Immature natural killer cell (primary cell): ENCODE measurements at regions not wholly inside any gene's neighbourhood (a gene's known extent, or its start where the extent isn't known, plus 50 kb on each side); places are given as distances from the start of the nearest gene placed in this dataset.

Experiments used
- DNase-seq, 3 donors: peaks; one replicate each; pipeline ENCODE4 v3.0.0; 2022; ENCODE audit warnings: mixed read lengths in 1 of 3
- H3K27ac Mint-ChIP-seq, 6 donors: one replicate each; pipeline ENCODE4 v1.8.0; 2020; ENCODE audit warnings: mixed read lengths in 6 of 6, mild to moderate bottlenecking in 5 of 6, inconsistent platforms in 4 of 6, moderate library complexity in 3 of 6
- H3K27me3 Mint-ChIP-seq, 3 donors: one replicate each; pipeline ENCODE4 v1.8.0; 2020 to 2021; ENCODE audit warnings: low read depth in 3 of 3, mild to moderate bottlenecking in 3 of 3, mixed read lengths in 3 of 3, moderate library complexity in 3 of 3, inconsistent platforms in 1 of 3
- H3K36me3 Mint-ChIP-seq, 3 donors: one replicate each; pipeline ENCODE4 v1.8.0; 2020; ENCODE audit warnings: mixed read lengths in 3 of 3, inconsistent platforms in 2 of 3, mild to moderate bottlenecking in 2 of 3
- H3K4me1 Mint-ChIP-seq, 2 donors: one replicate each; pipeline ENCODE4 v1.8.0; 2020; ENCODE audit warnings: inconsistent platforms in 2 of 2, mild to moderate bottlenecking in 2 of 2, mixed read lengths in 2 of 2, moderate library complexity in 1 of 2
- H3K4me3 Mint-ChIP-seq, 5 donors: one replicate each; pipeline ENCODE4 v1.8.0; 2020; ENCODE audit warnings: mild to moderate bottlenecking in 5 of 5, mixed read lengths in 5 of 5, inconsistent platforms in 3 of 5, moderate library complexity in 3 of 5
- H3K9me3 Mint-ChIP-seq, 6 donors: one replicate each; pipeline ENCODE4 v1.8.0; 2020; ENCODE audit warnings: mild to moderate bottlenecking in 6 of 6, mixed read lengths in 6 of 6, inconsistent platforms in 4 of 6, moderate library complexity in 3 of 6

DNA sequence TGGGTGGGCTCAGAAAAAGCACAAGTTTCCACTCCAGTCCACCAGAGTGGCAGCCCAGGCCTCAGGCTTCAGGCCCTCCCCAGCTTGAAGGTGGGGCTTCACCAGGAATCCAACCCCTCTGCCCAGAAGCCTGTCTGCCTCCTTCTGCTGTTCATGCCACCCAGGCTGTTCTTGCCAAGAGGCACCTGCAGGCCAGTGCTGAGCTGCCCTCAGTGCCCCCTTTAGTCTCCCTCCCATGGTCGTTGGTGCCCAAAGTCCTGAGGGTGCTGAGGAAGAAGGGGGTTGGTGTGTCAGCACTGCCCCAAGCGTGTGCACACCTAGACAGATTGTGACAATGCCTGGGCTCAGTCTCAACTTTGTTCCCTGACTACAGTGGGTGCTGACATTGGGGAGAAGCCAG is 475.3 kb downstream of the EPHA5 start:
- no peaks in the 10 kb centered on the region for H3K27me3 Mint-ChIP-seq
- no peak overlapping the region for H3K4me3 Mint-ChIP-seq
- peaks cover 8 to 36% (median 16%) of the 10 kb centered on the region in 6 donors for H3K9me3 Mint-ChIP-seq
- no peak overlapping the region for H3K27ac Mint-ChIP-seq
- no peak for DNase-seq
- H3K36me3 Mint-ChIP-seq = no peaks in the 10 kb centered on the region
- no peaks in the 10 kb centered on the region for H3K4me1 Mint-ChIP-seq

DNA sequence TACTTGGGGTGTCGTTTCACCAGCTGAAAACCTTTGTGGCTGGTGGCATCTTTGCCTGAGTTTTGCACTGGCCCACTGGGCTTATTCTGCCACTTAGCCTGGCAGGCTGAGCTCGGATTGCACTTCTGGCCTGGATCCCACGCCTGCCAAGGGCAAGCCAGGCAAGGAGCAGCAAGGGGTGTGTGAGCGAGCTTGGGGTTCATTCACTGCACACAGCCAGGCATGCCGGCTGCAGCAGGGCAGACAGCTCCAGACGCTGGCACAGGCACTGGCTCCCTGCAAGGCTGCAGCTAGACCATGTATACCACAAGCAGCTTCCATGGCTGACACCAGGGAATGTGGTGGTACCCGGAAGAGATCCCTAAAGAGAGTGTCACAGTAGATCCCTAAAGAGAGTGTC is 476.3 kb downstream of the EPHA5 start:
- H3K9me3 Mint-ChIP-seq = peaks cover 10 to 35% (median 13%) of the 10 kb centered on the region in 6 donors
- H3K27ac Mint-ChIP-seq = no peak overlapping the region
- H3K4me3 Mint-ChIP-seq = no peak overlapping the region
- no peaks in the 10 kb centered on the region for H3K4me1 Mint-ChIP-seq
- no peaks in the 10 kb centered on the region for H3K36me3 Mint-ChIP-seq
- H3K27me3 Mint-ChIP-seq = no peaks in the 10 kb centered on the region
- DNase-seq = no peak

DNA sequence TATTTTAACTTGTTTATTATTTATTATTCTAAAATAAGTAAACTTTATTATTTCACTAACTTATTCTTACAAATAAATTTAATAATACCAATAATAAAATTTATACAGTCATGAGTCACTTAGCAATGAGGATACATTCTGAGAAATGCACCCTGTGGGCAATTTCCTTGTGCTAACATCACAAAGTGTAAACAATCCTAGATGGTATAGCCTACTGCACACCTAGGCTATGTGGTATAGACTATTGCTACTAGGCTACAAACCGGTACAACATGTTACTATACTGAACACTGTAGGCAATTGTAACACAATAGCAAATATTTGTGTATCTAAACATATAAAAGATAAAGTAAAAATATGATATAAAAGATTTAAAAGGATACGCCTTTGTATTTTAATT is 479.5 kb downstream of the EPHA5 start:
- Mint-ChIP-seq H3K4me1 (no peaks in the 10 kb centered on the region), H3K4me3 (no peak overlapping the region), H3K36me3 (no peaks in the 10 kb centered on the region), H3K27me3 (no peaks in the 10 kb centered on the region), H3K27ac (no peak overlapping the region), H3K9me3 (peaks cover 4 to 24% (median 14%) of the 10 kb centered on the region in 6 donors)
- no peak for DNase-seq

DNA sequence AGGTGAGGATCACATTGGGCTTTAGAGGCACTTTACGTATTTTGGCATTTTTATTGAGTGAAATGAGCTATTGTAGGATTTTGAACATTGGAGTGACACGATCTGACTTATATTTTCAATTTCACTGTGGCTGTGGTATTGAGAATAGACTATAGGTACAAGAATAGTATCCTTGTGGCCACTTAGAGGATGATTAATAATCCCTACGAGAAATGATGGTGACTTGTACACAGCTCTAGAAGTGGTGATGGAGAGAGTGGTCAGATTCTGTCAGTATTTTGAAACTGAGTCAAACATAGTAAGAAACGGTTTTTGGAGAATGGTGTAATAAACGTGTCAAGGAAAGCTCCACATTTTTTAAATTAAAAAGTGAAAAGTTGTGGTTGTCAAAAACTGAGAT is 494.7 kb downstream of the EPHA5 start:
- H3K27me3 Mint-ChIP-seq = peaks cover 0 to 5% (median 2%) of the 10 kb centered on the region in 3 donors
- H3K4me3 Mint-ChIP-seq = no peak overlapping the region
- no peak overlapping the region for H3K27ac Mint-ChIP-seq
- H3K36me3 Mint-ChIP-seq = peaks cover 0 to 6% (median 0%) of the 10 kb centered on the region in 3 donors
- H3K9me3 Mint-ChIP-seq = peaks cover 13 to 26% (median 17%) of the 10 kb centered on the region in 6 donors
- H3K4me1 Mint-ChIP-seq = no peaks in the 10 kb centered on the region
- no peak for DNase-seq

DNA sequence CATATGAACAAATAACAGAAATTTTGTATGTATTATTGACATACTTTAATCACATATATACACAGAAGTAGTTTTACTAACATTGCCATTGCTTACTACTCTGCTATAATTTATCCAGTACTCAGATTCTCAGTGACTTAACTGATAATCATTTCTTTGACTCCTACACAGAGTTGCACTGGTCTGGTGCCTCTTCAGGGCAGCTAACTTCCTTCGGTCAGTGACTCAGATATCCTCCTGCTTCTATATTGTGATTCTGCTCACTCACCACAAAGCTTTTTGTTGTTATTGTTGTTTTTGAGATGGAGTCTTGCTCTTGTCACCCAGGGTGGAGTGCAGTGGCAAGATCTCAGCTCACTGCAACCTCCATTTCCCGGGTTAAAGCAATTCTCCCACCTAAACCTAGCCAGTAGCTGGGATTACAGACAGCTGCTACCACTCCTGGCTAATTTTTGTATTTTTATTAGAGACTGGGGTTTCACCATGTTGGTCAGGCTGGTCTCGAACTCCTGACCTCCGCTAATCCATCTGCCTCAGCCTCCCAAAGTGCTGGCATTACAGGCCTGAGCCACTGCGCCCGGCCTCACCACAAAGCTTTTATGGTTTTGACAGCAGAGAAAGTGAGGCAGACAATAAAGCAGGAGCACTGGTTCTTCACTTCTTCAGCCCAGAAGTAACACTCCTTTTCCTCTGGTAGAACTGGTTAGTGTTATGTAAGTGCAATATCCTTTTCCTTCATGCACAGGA is 499.3 kb downstream of the EPHA5 start:
- H3K4me3 Mint-ChIP-seq = no peak overlapping the region
- H3K9me3 Mint-ChIP-seq = peaks cover 15 to 39% (median 18%) of the 10 kb centered on the region in 6 donors
- DNase-seq = no peak
- H3K27ac Mint-ChIP-seq = no peak overlapping the region
- peaks cover 0 to 5% (median 0%) of the 10 kb centered on the region in 3 donors for H3K36me3 Mint-ChIP-seq
- H3K27me3 Mint-ChIP-seq = peaks cover 0 to 4% (median 2%) of the 10 kb centered on the region in 3 donors
- H3K4me1 Mint-ChIP-seq = no peaks in the 10 kb centered on the region

DNA sequence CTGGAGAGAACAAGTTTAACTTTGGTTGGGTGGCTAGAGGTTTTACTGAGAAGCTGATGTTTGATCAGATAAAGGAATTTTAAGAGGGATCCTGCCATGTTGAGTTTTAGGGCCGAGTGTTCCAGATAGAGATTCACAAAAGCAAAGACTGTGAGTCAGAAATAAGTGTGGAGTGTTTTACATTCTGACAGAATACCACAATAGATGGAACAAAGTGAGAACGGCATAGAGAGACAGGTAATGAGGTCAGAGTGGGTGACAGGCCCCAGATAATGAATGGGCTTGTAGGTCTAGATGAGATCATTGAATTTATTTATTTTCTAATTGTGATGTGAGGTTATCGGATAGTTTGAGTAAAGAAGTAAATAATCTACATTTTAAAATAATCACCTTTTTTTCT is 502.6 kb downstream of the EPHA5 start:
- no peaks in the 10 kb centered on the region for H3K4me1 Mint-ChIP-seq
- H3K27ac Mint-ChIP-seq = no peak overlapping the region
- H3K9me3 Mint-ChIP-seq = peaks cover 5 to 20% (median 7%) of the 10 kb centered on the region in 6 donors
- H3K4me3 Mint-ChIP-seq = no peak overlapping the region
- DNase-seq = no peak
- H3K27me3 Mint-ChIP-seq = peaks cover 0 to 2% (median 0%) of the 10 kb centered on the region in 3 donors
- H3K36me3 Mint-ChIP-seq = no peaks in the 10 kb centered on the region

DNA sequence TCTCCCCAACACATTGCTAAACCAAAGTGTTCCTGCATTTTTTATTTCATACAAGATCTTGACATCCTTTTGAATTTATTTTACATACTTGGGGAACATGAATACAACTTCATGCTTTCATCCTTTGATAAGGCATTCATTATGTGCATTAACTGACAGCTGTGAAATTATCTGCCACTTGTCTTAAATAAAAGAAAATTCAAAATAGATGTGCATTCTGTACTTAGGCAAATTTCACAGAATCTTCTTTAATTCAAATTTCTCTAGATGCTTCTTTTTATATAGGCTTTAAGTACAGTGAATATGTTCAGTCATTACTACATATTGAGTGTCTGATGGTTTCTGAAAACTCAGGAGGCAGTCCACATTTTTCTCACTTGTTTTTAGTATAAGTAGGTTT is 518.1 kb downstream of the EPHA5 start:
- no peak for DNase-seq
- H3K27me3 Mint-ChIP-seq = no peaks in the 10 kb centered on the region
- H3K27ac Mint-ChIP-seq = no peak overlapping the region
- no peaks in the 10 kb centered on the region for H3K36me3 Mint-ChIP-seq
- H3K4me1 Mint-ChIP-seq = no peaks in the 10 kb centered on the region
- H3K4me3 Mint-ChIP-seq = no peak overlapping the region
- peaks cover 4 to 36% (median 12%) of the 10 kb centered on the region in 6 donors for H3K9me3 Mint-ChIP-seq

DNA sequence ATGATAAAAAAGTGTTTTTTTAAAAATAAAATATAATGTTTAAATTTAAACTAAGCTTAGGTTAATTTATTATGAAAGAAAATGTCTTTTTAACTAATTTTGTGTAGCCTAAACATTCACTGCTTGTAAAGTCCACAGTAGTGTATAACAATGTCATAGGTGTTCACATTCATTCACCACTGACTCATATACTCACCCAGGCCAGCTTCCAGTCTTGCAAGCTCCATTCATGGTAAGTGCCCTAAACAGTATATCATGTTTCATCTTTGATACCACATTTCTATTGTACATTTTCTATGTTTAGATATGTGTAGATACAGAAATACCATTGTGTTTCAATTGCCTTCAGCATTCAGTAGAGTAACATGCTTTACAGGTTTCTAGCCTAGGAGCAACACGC is 530.3 kb downstream of the EPHA5 start:
- Mint-ChIP-seq H3K36me3 (no peaks in the 10 kb centered on the region), H3K9me3 (peaks cover 9 to 57% (median 36%) of the 10 kb centered on the region in 6 donors), H3K4me1 (no peaks in the 10 kb centered on the region), H3K27me3 (peaks cover 0 to 2% (median 0%) of the 10 kb centered on the region in 3 donors), H3K4me3 (no peak overlapping the region), H3K27ac (no peak overlapping the region)
- no peak for DNase-seq

DNA sequence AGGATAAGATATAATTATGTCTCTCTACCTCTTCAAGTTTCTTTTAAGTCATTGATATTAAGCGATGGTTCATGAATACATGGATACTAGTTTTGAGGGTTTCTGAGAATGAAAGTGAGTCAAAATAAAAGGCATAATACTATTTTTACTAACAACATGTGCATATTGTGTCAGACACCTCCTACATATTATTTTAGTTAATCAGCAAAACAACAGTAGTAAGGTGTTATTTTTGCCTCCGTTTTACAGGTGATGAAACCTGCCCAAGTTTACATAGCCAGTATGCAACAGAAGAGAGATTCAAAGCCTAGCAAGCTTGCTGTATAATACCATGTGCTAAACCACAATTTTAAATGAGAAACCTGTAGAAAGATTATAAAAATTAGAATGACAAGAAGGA is 544.1 kb downstream of the EPHA5 start:
- no peak for DNase-seq
- H3K27ac Mint-ChIP-seq = no peak overlapping the region
- H3K4me3 Mint-ChIP-seq = no peak overlapping the region
- H3K4me1 Mint-ChIP-seq = no peaks in the 10 kb centered on the region
- no peaks in the 10 kb centered on the region for H3K27me3 Mint-ChIP-seq
- peaks cover 11 to 28% (median 16%) of the 10 kb centered on the region in 6 donors for H3K9me3 Mint-ChIP-seq
- H3K36me3 Mint-ChIP-seq = peaks cover 0 to 3% (median 0%) of the 10 kb centered on the region in 3 donors

DNA sequence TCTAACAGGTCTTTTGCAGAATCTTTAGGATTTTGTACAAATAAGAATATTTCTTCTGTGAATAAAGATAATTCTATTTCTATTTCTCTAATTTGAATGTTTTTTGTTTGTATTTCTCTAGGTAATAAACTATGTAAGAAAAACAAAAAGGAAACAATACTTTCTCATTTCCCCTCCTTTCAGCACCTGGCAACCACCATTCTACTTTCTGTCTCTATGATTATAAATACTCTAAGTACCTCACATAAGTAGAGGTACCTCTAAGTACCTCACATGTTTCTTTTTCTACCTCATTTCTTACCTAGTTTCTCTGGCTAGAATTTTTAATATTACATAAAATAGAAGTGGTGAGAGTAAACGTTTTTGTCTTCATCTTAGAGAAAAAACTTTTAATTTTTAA is 550.0 kb downstream of the EPHA5 start:
- no peak overlapping the region for H3K4me3 Mint-ChIP-seq
- no peak for DNase-seq

DNA sequence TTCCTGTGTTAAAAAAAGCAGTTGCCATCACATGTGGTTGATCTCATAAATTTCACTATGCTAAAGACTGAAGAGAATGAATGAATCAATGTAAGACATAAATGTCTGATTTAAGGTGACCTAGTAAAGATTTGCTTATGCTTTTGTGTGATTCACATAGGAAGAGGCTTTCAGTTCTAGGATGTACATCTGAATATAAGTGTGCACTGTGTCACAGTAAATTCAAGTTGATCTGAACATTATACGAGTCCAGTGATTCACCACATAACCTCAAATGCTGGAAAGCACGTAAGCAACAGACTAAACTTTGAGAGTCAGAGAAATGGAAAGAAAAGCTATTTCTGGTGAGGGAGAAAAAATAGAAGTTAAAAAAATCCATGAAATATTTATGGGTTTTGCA is 567.9 kb downstream of the EPHA5 start:
- Mint-ChIP-seq H3K4me3 (no peak overlapping the region), H3K27me3 (no peaks in the 10 kb centered on the region), H3K36me3 (peaks cover 0 to 2% (median 0%) of the 10 kb centered on the region in 3 donors), H3K4me1 (no peaks in the 10 kb centered on the region), H3K9me3 (peaks cover 13 to 34% (median 18%) of the 10 kb centered on the region in 6 donors), H3K27ac (no peak overlapping the region)
- DNase-seq = no peak

More for the DNA sequence above, 550.0 kb downstream of the EPHA5 start:
- no peaks in the 10 kb centered on the region for H3K36me3 Mint-ChIP-seq
- H3K27ac Mint-ChIP-seq = no peak overlapping the region
- H3K9me3 Mint-ChIP-seq = peaks cover 17 to 37% (median 22%) of the 10 kb centered on the region in 6 donors
- H3K4me1 Mint-ChIP-seq = no peaks in the 10 kb centered on the region
- H3K27me3 Mint-ChIP-seq = peaks cover 0 to 2% (median 0%) of the 10 kb centered on the region in 3 donors

DNA sequence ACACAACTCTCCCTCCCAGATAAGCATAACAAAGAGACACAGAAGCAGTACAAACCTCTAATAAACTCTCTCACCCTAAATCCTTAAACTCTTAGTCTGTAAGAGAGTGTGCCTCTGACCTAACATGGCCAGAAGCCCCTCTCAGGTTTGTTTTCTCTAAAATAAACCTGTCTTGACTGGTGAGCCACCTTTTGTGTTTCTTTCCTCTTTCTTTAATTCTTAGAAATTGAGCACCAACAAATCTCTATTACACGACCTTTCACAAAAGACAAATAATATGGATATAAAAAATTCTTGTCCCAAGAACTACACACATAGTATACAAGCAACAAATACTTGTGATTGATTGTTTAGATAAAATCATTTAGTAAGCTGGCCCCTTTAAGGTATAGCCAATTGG is 573.7 kb downstream of the EPHA5 start:
- Mint-ChIP-seq H3K4me3 (no peak overlapping the region), H3K4me1 (no peaks in the 10 kb centered on the region), H3K9me3 (peaks cover 0 to 36% (median 10%) of the 10 kb centered on the region in 6 donors), H3K27ac (no peak overlapping the region), H3K36me3 (no peaks in the 10 kb centered on the region), H3K27me3 (peaks cover 0 to 1% (median 0%) of the 10 kb centered on the region in 3 donors)
- no peak for DNase-seq

DNA sequence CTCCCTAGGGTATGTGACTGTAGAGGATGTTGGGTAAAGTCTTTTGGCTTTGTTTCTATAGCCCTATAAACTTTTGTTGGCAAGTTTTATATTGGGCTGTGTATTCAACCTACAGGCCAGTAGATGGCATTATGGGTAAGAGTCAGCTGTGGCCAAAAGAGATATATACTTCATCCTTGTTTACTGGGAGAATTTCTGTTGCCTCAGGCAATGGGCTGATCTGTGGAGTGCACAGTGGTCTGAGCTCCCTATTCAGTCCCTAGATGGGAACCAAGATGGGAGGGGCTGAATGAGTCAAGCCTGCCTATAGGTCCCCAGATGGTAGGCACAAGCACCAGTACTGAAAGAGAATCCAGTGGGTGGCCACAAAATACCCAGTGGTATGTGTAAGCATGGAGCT is 580.6 kb downstream of the EPHA5 start:
- H3K27ac Mint-ChIP-seq = no peak overlapping the region
- no peaks in the 10 kb centered on the region for H3K4me1 Mint-ChIP-seq
- DNase-seq = no peak
- no peaks in the 10 kb centered on the region for H3K36me3 Mint-ChIP-seq
- H3K27me3 Mint-ChIP-seq = peaks cover 0 to 2% (median 1%) of the 10 kb centered on the region in 3 donors
- H3K4me3 Mint-ChIP-seq = no peak overlapping the region
- peaks cover 8 to 36% (median 18%) of the 10 kb centered on the region in 6 donors for H3K9me3 Mint-ChIP-seq

DNA sequence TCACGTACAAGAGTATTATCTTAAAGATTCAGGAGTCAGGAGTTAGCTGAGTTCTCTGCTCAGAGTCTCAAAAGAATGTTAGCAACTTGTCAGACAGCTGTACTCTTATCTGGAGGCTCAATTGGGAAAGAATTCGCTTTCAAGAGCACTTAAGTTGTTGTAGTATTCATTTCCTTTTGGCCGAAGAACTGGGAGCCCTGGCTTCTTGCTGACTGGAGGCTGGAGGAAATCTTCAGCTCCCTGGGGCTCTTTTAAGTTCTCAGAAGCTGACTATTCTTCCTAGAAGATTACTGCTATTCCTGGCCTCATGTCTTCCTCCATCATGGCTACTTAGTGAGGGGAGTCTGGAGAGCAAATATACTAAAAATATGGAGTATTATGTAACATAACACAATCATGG is 587.2 kb downstream of the EPHA5 start:
- no peak for DNase-seq
- H3K27ac Mint-ChIP-seq = no peak overlapping the region
- no peaks in the 10 kb centered on the region for H3K4me1 Mint-ChIP-seq
- H3K36me3 Mint-ChIP-seq = no peaks in the 10 kb centered on the region
- H3K4me3 Mint-ChIP-seq = no peak overlapping the region
- peaks cover 9 to 39% (median 25%) of the 10 kb centered on the region in 6 donors for H3K9me3 Mint-ChIP-seq
- H3K27me3 Mint-ChIP-seq = peaks cover 0 to 2% (median 1%) of the 10 kb centered on the region in 3 donors

DNA sequence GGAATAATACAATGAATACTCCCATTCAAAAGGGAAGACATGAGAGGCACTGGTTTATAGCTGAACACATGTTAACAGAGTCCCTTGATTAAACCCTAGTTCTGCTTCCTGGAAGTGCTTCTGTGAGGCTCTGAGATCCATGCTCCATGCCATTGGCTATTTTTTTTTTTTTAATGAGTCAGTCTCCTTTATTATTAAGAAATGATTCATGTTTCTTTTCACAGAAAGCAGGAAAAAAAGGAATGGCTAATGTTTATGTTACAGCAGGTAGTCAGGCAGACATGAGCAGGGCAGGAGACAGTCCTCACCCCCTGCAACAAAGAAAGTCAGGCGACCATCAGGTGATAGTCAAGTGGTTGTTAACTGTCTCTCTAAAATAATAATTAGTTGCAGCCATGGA is 598.7 kb downstream of the EPHA5 start:
- H3K27me3 Mint-ChIP-seq = peaks cover 0 to 2% (median 0%) of the 10 kb centered on the region in 3 donors
- no peak for DNase-seq
- H3K4me3 Mint-ChIP-seq = no peak overlapping the region
- peaks cover 14 to 51% (median 24%) of the 10 kb centered on the region in 6 donors for H3K9me3 Mint-ChIP-seq
- H3K36me3 Mint-ChIP-seq = no peaks in the 10 kb centered on the region
- no peak overlapping the region for H3K27ac Mint-ChIP-seq
- no peaks in the 10 kb centered on the region for H3K4me1 Mint-ChIP-seq
